GM19438 (cell line): ENCODE measurements at regions not wholly inside any gene's neighbourhood (a gene's known extent, or its start where the extent isn't known, plus 50 kb on each side); places are given as distances from the start of the nearest gene placed in this dataset.
"Not testable (repeated sequence)": the region's sequence is repeated elsewhere in the genome, so short reads cannot be mapped to it uniquely, and the experiment has no call there.

Experiments used
- ATAC-seq: cut with Tn5 transposase; IDR thresholded peaks from one replicate; pipeline ENCODE4 v1.9.1; 2021; ENCODE audit warnings: low read depth; ENCODE audit not compliant: unreplicated experiment

GRCh38 chr4:26199596-26199995 lies 121.2 kb upstream of the RBPJ start:
- no peak for ATAC-seq

DNA sequence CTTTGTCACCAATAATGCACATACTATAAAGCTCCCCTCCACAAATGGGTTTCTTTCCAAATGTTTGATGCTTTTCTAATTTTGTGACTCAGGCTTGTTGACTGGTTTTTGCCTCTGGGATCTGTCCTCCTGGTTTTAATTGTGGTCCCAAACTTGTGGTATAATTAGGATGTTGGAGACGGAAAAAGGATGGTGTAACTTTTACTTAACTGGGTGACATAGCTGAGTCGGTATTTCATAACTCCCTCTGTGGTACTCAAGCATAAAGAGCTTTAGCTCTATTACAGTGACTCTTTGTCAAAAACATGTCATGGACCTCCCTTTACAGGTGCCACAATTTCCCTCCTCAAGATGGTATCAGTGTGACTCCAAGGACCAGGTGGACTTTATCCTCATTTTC lies 119.7 kb upstream of the RBPJ start:
- ATAC-seq = no peak

- no peak for ATAC-seq
Measured at GRCh38 chr4:26204249-26204825, 116.5 kb upstream of the RBPJ start.

DNA sequence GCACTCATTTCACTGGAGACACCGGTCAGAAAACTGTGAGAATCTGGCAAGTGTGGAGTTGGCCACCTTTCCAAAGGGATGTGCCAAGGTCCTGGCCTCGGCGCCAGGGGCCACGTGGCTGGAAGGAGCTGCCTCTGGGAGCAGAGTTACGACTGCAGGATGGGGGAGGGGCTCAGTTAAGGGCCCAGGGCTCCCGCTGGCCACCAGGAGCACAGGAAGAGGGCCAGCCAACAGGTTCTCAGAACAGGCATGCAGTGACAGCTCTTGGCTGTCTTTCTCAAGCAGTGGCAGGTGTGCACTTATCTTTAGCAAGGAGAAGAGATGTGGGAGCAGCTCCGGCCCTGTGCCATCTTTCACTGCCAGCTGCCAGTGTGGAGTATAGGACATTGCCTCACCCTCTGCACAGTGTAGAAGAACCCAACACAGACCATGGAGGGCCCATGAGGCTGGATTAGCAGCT lies 115.9 kb upstream of the RBPJ start:
- no peak for ATAC-seq

- no peak for ATAC-seq
Measured at GRCh38 chr4:26206339-26206738, 114.5 kb upstream of the RBPJ start.

DNA sequence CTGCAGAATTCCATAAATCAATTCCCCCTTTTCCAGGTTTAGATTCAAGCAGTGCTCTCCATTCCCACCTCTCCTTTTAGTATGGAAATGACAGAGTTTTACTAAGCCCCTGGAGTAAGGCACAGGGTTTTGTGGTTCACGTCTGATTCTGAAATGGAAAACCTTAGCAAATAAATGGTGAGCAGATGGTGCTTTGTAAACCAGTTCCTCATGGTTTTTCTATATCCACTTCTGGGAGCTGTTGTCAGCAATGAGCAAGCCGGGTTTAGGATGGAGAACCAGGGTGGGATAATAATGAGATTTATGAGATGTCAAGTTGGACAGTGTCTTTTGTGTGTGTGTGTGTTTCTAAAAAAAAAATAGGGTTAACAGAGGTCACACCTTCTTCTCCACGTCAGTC lies 113.8 kb upstream of the RBPJ start:
- ATAC-seq = no peak

- no peak for ATAC-seq
Measured at GRCh38 chr4:26207631-26208030, 113.2 kb upstream of the RBPJ start.

DNA sequence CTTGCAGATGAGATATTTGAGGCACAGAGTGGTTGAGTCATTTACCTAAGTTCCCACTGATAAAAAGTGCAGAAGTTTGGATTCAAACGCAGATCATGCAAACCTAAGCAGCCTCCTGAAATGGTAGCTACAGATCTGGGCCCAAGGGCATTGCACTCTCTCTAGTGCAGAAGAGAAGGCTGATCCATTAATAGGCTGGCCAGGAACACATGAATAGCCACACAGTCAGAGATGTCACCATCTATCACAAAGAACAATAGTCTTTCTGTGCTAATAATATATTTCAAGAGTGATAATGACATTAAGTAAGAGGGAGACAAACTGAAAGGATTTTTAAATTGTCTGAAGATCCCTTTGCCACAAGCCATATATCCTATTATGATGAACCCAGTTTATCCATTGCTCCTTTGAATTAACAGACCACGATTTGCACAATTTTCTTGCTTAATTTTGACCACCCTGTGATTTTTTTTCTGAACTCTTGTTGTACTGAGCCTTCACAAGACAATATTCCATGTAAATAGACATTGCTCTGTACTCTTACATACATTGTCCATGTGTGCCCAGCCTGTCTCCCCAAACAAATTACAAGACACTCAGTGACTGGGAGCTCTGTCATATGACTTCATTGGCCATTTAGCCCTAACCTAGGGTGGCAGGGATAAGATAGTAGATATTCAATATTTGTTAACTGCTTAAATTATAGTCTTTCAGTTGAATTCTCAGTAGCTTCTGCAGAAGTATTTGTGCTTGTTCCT lies 112.4 kb upstream of the RBPJ start:
- no peak for ATAC-seq

- not testable (repeated sequence) for ATAC-seq
Measured at GRCh38 chr4:26209378-26209777, 111.4 kb upstream of the RBPJ start.

DNA sequence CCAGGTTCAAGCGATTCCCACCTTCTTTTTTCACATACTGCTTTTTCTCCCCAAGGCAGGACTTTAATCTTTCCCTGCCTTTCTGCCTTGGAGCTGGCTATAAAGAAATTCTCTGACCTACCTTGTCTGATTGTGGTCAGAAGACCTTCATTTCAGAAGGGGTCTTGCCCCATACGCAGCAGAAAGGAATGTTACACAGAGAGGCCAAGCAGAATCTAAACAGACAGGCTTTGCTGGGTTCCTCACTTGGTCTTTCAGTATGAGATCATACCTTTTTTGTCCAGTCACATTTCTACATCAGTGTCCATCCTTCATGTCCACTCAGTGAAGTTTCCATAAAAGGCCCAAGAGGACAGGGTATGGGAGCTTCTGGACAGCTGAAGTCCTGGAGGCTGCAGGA lies 108.3 kb upstream of the RBPJ start:
- ATAC-seq = no peak

DNA sequence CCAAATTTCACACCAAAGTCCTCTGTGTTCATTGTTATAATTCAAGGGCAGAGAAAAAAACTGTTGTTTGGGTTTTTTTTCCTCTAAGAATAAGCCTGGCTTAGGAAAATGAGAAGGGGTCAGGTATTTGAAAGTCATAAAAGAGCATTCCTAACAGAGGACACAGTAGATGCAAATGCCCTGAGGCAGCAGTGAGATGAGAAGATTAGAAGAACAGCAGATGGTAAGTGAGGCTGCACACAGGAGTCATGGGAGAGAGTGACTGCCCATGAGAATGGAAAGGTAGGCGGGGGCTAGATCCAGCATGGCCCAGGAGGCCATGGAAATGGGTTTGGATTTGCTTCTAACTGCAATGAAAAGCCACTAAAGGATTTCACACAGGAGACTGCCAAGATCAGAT lies 107.5 kb upstream of the RBPJ start:
- ATAC-seq = no peak

DNA sequence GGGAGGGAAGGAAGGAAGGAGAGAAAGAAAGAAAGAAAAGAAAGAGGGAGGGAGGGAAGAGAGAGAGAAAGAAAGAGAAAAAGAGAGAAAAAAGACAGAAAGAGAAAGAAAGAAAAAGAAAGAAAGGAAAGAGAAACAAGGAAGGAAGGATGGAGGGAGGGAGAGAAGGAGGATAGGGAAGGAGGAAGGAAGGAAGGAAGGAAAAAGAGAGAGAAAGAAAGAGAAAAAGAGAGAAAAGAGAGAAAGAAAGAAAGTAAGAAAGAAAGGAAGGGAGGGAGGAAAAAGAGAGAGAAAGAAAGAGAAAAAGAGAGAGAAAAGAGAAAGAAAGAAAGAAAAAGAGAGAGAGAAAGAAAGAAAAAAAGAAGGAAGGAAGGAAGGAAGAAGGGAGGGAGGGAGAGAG lies 105.8 kb upstream of the RBPJ start:
- ATAC-seq = no peak

GRCh38 chr4:26215725-26216124 lies 105.1 kb upstream of the RBPJ start:
- no peak for ATAC-seq

- no peak for ATAC-seq
Measured at GRCh38 chr4:26217481-26217880, 103.3 kb upstream of the RBPJ start.

DNA sequence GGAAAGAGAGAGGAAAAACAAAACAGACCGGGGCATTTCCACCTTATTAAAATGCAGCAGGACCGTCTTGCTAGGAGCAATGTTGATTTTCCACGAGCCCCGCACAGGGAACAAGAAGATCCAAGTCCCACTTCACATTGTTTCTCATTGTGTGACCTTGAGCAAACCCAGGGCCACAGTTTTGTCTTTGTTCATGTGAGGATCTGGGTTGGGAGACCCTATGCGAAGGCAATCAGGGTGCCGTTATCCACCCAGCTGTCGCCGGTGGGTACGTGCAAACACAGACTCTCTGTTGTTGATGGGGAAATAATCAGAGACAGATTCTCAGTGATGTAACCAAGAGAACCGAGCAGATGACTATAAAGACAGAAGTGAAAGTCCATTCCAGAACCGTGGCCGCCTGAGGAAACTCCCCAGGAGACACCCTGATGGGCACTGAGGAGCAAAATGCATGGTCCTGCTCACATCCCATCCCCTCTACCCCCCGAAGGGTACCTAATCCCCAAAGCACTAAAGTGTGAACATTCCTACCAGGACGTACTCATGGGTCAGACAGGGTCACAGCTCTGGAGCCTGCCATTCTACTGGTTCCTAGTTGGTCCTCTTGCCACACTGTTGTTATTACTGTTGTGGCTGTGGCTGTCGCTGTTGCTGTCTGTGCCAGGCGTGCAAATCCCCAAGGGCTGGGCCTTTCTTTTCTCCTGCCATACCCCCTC lies 102.7 kb upstream of the RBPJ start:
- no peak for ATAC-seq

DNA sequence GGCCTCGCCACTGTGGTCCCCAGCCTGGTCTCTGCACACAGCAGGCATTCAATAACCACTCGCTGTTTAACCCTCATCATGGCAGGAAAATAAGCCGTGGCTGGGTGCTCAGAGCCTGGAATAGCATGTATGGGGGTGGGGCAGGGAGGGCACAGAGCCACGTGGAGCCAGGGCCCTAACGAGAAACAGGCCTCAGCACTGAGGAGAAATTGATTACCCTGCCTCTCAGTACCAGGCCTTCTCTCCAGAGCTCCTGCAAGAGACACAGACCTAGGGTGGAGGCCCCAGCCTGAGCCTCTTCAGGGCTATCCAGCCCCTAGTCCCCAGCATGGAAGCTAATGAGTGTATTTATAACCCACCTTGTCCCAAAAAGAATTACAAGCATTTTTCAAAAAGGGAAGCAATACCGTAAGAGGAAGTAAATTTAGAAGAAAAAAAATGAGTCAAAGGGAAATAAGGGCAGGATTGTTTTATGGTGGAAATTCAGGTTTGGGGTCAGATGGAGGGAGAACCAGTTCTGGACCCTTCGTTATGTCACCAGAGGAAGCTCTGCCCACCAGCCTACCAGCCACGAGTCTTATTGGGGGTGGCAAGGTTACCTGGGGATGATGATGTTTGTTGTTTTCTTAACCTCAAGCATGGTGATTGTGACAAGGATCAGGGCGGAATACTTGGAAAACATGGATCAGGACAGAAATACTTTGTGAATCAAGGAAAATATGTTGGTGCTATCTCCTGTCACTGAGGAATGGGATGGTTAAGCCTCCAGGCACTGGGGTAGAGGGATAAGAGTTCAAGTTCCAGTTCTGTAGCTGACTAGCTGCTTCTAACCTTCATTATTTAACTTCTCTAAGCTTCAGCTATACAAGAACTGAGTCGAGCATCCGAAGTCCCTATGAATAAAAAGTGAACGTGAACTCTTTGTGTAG lies 101.9 kb upstream of the RBPJ start:
- no peak for ATAC-seq

- ATAC-seq = no peak
Measured at GRCh38 chr4:26220696-26221095, 100.1 kb upstream of the RBPJ start.

- ATAC-seq = no peak
Measured at GRCh38 chr4:26223155-26223554, 97.7 kb upstream of the RBPJ start.

DNA sequence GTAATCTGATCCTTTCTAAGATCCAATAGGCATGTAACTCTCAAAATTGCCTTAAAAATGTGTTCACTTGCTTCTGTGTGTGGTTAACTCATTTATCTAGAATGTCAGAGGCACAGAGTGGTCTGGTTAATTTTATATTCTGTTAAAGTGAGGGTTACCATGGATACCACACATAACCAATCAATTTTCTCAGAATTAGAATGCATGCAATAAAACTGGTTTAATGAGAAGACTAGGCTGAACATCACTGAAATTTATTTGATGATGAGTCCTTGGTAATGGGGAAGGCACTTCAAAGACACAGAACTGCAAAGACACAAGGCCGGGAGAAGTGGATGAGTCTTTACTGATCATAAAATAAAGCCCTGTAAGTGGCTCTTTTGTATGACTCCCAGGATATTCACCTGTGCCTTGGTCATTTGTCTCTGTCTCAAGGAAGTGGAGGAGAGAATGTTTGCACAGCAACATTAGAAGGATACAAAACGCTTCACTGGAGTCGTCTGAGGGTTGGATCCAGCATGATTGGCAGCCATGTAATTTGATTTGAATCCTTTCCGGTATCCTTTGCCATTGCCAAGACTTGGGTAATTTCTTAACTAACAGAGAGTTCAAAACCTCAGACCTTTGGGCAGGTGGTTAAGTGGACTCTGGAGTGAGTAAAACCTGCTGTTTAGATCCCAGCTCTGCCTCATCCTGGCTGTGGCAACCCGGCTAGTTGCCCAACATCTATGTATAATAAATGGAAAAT lies 94.0 kb upstream of the RBPJ start:
- ATAC-seq = no peak

- no peak for ATAC-seq
Measured at GRCh38 chr4:26227601-26228229, 93.1 kb upstream of the RBPJ start.
